ENCODE measurements at regions not wholly inside any gene's neighbourhood (a gene's known extent, or its start where the extent isn't known, plus 50 kb on each side); places are given as distances from the start of the nearest gene placed in this dataset.
"Not testable (repeated sequence)": the region's sequence is repeated elsewhere in the genome, so short reads cannot be mapped to it uniquely, and the experiment has no call there.

GRCh38 chr5:119780145-119780544 lies 150.8 kb downstream of the FAM170A start:
- TF ChIP-seq CTCF (IDR thresholded peaks at IDR 0.05); POLR2AphosphoS5 (IDR thresholded peaks at IDR 0.05; ENCODE audit: insufficient read depth in 1 of 2, low read depth in 1 of 2): not testable (repeated sequence)
